GM21717 (cell line): ENCODE measurements at regions not wholly inside any gene's neighbourhood (a gene's known extent, or its start where the extent isn't known, plus 50 kb on each side); places are given as distances from the start of the nearest gene placed in this dataset.

Experiments
- ATAC-seq: cut with Tn5 transposase; IDR thresholded peaks from one replicate; pipeline ENCODE4 v1.9.1; 2021; ENCODE audit warnings: mild to moderate bottlenecking, moderate library complexity; ENCODE audit not compliant: unreplicated experiment

DNA sequence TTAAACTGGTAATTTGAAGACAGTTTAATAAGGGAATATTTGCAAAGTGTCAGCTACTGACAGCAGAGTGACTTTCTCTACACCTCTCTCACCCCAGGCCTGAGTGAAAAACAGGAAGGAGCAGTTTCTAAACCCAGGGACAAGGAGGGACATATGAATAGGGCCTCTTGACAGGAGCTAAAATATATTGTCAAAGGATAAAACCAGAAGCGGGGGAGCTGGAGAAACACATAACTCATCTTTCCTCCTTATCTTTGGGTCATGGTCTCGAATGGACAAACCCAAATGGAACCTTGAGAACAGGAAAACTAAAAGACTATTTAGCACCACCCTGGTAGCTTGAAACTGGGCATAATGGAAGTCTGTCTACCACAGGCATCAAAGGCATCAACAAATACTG lies 197.5 kb upstream of the FOXA2 start:
- ATAC-seq, result no peak

DNA sequence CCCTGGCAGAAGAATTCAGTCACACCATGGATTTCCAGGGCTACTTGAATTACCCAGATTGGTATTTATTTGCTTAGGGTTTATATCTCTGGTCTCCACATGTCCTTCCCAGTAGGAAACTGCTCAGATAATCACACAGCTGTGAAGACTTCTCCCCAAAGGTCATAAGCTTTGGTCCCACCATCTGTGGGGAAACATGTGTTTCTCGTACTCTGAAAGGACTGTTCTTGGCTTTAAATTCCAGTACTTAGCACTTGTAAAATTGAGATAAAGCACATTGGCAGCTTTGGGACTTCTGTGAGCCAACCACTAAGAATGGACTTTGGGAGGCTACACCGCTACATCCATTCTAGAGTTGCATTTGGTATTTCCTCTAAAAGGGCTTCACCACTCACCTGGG lies 205.3 kb upstream of the FOXA2 start:
- ATAC-seq, result no peak

DNA sequence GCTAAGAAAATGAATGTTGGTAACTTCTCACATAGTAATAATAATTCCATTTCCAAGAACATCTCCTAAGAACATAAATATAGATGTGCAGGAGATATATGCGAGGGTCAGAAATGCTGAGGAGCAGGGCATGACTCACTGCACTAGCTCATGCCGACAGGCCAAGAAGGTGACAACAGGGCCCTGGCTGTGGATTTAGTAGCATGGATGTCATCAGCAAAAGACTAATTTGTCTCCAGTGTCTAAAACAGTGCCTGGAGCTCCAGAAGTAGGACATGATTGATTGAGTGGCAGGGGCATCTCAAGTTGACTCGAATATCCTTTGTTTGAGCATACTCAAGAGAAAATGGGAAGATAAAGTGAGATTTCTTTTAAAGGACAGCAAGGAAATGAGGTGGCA lies 207.0 kb upstream of the FOXA2 start:
- no peak for ATAC-seq

DNA sequence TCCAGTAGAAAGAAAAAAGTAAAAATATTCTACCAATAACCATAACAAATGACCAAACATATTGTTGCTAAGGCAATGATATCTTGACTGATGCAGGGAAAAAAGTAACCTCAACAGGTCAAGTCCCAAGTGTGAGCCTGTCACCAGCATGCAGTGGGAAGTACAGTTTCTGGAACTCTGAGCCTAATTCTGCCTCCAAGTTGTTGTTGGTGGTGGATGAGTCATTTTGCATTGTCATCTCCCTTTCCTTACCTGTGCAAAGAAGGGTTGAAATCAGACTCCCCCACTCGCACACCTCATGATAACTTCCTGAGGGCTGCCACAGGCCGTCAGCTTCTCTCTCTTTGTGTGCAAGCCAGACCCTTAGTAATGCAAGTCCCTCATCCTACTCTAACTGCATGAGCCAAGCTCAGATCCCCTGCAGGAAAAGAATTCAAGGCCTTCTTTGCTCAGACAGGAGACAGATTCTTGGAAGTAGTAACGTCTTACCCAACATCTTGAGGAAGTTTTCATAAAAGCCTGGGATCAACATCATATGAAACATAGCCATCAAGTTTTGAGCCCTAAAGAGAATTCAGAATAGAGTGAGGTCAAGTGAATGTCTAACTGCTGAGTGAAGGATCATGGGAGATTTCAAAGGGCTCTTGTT lies 207.6 kb upstream of the FOXA2 start:
- no peak for ATAC-seq

- ATAC-seq, result no peak
Measured at GRCh38 chr20:22794200-22794599, 209.8 kb upstream of the FOXA2 start.

- ATAC-seq, result no peak
Measured at GRCh38 chr20:22795433-22795832, 211.1 kb upstream of the FOXA2 start.

DNA sequence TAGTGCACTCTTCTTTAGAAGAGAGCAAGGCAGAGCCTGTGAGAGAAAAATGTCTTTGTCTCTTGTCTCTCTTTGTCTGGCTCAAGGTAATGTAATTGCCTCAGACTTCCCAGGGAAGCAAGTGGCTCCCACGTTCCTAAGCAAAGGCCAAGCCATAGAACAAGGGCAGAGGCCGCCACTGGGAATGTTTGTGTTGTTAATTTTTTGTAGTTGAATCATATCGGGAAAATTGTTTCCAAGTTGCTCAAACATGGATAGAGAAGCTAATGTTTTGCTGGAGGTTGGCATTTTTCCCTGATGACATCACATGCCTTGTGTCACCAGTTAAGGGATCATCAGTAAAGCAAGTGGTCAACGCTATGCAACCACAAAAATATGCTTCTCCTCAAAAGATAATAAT lies 211.5 kb upstream of the FOXA2 start:
- ATAC-seq, result no peak

GRCh38 chr20:22796469-22797077 lies 212.2 kb upstream of the FOXA2 start:
- ATAC-seq, result no peak

- no peak for ATAC-seq
Measured at GRCh38 chr20:22797103-22797502, 212.7 kb upstream of the FOXA2 start.

- ATAC-seq, result no peak
Measured at GRCh38 chr20:22799687-22800086, 215.3 kb upstream of the FOXA2 start.

- no peak for ATAC-seq
Measured at GRCh38 chr20:22800129-22800528, 215.8 kb upstream of the FOXA2 start.

- ATAC-seq, result no peak
Measured at GRCh38 chr20:22801528-22801927, 217.2 kb upstream of the FOXA2 start.

GRCh38 chr20:22802296-22802695 lies 217.9 kb upstream of the FOXA2 start:
- ATAC-seq, result no peak

- no peak for ATAC-seq
Measured at GRCh38 chr20:22805219-22805618, 220.8 kb upstream of the FOXA2 start.

DNA sequence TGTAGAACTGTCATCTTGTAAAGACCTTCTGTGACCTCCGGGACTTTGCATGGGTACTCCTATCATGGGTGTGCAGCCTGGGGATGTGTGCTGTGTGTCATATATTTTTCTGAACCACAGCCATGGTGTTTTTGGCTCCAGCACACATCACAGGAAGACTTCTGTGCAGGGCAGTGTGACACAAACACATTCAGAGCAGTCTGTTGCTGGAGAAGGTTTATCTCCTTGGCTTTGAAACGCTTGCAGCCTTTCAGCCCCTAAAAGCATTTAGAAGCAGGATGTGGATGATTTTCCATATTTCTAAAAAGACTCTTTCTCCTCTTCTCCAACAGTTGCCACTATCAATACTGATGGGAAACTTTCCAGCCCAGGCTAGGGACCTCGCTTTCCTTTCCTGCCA lies 221.6 kb upstream of the FOXA2 start:
- ATAC-seq, result no peak

DNA sequence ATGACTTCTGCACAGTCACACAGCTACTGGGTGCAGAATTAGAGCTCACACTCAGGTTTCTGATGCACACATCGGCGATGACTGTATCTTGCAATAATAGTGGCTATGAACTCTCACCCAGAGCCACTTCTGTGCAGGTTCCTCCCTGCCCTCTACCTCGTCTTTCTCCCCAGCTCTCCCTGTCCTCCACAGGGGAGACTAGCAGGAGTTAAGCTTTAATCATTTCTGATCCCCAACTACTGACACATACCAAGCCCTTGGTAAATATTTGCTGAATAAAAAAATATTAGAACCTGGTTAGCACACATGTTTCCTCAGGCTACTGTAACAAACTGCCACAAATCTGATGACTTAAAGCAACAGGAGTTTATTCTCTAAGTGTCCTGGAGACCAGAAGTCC lies 222.7 kb upstream of the FOXA2 start:
- ATAC-seq, result no peak

- ATAC-seq, result no peak
Measured at GRCh38 chr20:22807646-22808244, 223.4 kb upstream of the FOXA2 start.

- no peak for ATAC-seq
Measured at GRCh38 chr20:22808628-22809027, 224.3 kb upstream of the FOXA2 start.

DNA sequence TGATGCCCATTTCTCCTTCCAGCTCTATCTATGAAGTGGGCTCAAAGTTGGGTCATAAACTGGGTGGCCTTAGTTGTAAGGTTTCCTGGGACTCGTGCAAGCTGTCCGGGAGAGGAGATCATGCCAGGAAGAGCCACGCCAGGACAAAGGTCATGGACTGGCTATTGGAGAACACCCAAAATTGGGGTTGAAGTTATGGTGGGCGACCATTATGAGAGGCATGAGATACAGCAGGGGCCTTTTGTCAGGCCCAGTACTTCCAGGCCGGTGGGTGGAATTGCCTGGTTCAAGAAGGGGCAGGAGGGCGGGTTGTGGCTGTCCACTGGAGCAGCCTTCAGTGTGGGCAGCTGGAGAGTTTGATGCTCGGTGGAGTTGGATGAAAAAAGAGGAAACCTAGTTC lies 225.1 kb upstream of the SSTR4 start:
- ATAC-seq, result no peak

DNA sequence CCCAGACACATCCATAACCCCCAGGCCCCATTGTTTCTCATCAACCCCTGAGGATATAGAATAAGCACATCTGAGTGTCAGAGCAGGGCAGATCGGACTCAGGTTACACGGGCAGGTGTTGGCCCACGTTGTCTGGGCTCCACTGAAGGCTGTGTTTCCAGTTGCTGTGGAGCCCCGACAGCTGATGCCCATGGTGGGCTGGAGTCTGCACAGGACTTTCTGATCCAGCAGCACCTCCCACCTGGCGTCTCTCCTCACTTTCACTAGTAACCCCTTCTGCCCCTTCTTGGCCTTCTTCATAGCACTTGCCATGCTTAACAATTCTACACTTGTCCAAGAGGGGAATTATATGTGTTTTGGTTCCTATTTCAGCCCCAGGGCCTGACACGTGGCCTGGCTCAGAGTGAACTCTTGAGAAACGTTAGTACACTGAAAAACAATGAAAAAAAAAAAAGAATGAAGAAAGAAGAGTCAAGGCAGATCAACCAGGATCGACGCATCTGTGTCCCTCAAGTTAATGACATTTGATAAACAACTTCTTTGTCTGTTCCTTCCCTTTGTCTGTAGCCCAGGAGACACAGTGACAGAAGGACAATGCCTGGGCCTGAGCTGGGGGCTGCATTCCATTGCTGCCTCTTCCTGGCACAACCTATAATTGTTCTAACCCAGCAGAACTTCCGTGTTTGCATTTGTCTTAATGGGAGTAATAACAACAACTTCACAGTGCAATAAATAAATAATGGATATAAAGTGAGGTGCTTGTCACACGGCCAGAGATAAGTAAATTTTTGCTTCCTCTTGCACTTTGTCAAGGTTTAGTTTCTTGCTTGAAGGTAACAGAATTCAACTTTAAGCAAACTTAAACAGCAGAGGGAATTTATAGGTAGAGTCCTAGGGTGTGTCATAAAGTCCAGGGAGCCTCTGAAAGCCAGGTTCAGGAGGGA lies 224.2 kb upstream of the SSTR4 start:
- ATAC-seq, result no peak

- ATAC-seq, result no peak
Measured at GRCh38 chr20:22814471-22815205, 220.5 kb upstream of the SSTR4 start.
